ENCODE measurements at regions not wholly inside any gene's neighbourhood (a gene's known extent, or its start where the extent isn't known, plus 50 kb on each side); places are given as distances from the start of the nearest gene placed in this dataset.

DNA sequence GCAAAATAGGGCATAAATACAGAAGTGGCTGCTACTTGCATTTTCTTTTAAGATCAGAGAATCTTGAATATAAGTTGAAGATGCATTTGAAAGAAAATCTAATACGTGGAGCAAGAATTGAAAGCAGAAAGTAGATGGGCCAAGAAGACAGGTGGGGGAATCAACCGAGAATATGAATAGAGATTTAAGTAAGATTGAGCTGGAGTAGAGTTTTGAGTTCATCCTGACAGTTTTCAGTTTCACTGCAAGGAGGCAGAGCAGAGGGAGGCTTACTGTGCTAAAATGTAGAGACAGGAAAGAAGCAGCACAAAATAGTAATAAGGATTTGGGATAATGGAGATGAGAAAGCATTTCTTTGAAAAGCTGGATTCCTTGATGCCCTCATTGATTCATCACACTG, 214.5 kb downstream of the GJA1 start:
- H3K27me3 ChIP-seq, result no peaks in the 10 kb centered on the region
- no peaks in the 10 kb centered on the region for H3K9me3 ChIP-seq
- intact Hi-C loops (cut with DNase I), result no loop called here
- peaks cover 5 to 13% (median 6%) of the 10 kb centered on the region in 4 donors for H3K4me1 ChIP-seq
- H3K36me3 ChIP-seq, result no peaks in the 10 kb centered on the region
- no peak overlapping the region for H3K4me3 ChIP-seq
- no peak for TF ChIP-seq EP300 (IDR thresholded peaks at IDR 0.05)
- TF ChIP-seq, protein P1, sequence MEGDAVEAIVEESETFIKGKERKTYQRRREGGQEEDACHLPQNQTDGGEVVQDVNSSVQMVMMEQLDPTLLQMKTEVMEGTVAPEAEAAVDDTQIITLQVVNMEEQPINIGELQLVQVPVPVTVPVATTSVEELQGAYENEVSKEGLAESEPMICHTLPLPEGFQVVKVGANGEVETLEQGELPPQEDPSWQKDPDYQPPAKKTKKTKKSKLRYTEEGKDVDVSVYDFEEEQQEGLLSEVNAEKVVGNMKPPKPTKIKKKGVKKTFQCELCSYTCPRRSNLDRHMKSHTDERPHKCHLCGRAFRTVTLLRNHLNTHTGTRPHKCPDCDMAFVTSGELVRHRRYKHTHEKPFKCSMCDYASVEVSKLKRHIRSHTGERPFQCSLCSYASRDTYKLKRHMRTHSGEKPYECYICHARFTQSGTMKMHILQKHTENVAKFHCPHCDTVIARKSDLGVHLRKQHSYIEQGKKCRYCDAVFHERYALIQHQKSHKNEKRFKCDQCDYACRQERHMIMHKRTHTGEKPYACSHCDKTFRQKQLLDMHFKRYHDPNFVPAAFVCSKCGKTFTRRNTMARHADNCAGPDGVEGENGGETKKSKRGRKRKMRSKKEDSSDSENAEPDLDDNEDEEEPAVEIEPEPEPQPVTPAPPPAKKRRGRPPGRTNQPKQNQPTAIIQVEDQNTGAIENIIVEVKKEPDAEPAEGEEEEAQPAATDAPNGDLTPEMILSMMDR (IDR thresholded peaks at IDR 0.05), result no peak
- no peak for TF ChIP-seq POLR2AphosphoS5 (IDR thresholded peaks at IDR 0.05)
- TF ChIP-seq POLR2A (IDR thresholded peaks at IDR 0.05; ENCODE audit: low read depth), result no peak
- WGBS, result 91% methylated on average over 2 of the region's 2 CpGs
- H3K27ac ChIP-seq (replicated peaks in 1 of 4), result no peak overlapping the region
- DNase-seq (ENCODE audit: extremely low spot score), result no peak

DNA sequence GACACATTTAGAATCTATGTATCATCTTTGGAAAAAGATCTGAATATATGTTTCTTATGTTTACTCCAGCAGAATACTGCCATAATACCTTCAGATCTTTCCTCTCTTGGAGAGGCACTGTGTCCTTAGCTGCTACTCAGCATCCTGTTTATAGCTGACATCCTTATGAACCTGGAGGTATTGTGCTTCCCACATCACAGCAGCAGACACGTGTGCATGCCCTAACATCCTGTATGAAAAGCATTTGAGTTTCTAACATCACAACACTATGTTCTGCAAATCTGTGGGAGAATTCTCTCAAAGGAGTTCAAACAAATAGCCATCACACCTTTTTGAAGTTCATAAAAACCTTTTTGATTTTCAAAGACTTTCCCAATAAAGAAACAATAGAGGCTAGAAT, 216.0 kb downstream of the GJA1 start:
- 69% methylated on average over 1 of the region's 1 CpG for WGBS
- intact Hi-C loops (cut with DNase I), result no loop called here

DNA sequence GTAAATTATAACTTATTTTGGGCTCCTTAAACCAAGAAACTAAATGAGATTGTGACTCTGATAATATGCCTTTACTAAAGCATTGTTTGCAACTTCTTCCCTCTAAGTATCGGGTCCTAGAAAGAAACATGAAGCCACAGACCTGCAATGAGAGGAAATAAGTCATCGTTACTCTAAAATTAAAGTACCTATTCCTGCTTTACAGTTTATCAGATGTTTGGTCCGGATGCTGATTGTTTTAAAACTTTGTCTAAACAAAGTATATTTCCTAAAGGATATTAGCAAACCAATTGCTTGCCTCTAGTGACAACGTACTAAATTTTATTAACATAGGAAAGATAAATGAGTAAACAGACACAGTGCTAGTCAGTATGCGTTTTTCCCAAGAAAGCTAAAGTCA, 216.8 kb downstream of the GJA1 start:
- H3K27me3 ChIP-seq, result no peaks in the 10 kb centered on the region
- no peaks in the 10 kb centered on the region for H3K9me3 ChIP-seq
- intact Hi-C loops (cut with DNase I), result no loop called here
- H3K4me3 ChIP-seq, result no peak overlapping the region
- H3K36me3 ChIP-seq, result no peaks in the 10 kb centered on the region
- DNase-seq (ENCODE audit: extremely low spot score), result no peak
- peaks cover 5 to 13% (median 6%) of the 10 kb centered on the region in 4 donors for H3K4me1 ChIP-seq
- 74% methylated on average over 5 of the region's 5 CpGs for WGBS
- H3K27ac ChIP-seq (replicated peaks in 1 of 4), result peak overlapping the region in 1 of 4 donors; percentile 30
- TF ChIP-seq POLR2AphosphoS5 (IDR thresholded peaks at IDR 0.05) (no peak), EP300 (IDR thresholded peaks at IDR 0.05) (no peak), POLR2A (IDR thresholded peaks at IDR 0.05; ENCODE audit: low read depth) (no peak)
- TF ChIP-seq, protein P1 (IDR thresholded peaks at IDR 0.05), result no peak

More for the DNA sequence above, 216.0 kb downstream of the GJA1 start:
- no peaks in the 10 kb centered on the region for H3K27me3 ChIP-seq
- peaks cover 5 to 13% (median 6%) of the 10 kb centered on the region in 4 donors for H3K4me1 ChIP-seq
- TF ChIP-seq POLR2AphosphoS5 (IDR thresholded peaks at IDR 0.05), result peak; percentile 48 to 57
- TF ChIP-seq EP300 (IDR thresholded peaks at IDR 0.05), result no peak
- DNase-seq (ENCODE audit: extremely low spot score), result no peak
- H3K9me3 ChIP-seq, result no peaks in the 10 kb centered on the region
- no peak overlapping the region for H3K4me3 ChIP-seq
- H3K27ac ChIP-seq (replicated peaks in 1 of 4), result peak overlapping the region in 1 of 4 donors; percentile 7
- no peaks in the 10 kb centered on the region for H3K36me3 ChIP-seq

DNA sequence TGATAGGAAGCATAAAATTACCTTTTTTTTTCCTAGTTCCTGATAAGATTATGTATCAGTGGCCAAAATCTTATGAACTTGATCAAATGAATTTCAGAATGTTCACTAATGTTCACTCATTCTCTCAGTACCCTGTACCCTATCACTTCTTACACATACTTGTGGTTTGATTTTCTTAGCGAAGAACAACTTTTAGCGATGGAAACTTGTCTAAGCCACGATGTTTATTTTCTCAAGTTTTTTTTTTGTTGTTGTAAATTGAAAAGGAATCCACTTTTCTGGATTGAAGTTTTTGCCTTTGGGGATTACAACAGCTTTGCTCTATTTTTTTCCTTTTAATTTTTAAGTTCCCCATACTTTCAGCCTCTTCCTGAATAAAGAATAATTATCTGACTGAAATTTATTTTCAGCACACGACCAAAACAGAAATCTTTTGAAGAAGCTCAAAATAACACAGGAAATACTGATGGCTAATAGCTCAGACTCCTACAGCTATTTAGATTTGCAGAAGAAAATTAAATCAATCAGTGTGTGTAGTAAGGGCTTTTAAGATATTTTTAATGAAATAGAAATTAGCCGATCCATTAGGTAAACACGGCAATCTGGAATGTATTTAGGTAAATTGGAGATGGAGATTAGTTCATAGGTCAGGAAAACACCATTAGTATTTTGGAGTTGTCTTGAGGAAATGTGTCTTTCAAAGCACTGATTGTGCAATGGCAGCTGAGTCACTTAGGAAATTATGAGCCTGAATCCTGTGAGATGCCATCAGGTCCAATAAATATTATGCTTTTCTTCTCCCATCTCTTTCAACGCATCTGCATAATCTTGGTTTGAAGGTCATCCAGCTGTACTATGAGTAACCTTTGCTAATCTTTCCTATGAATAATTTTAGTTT, 217.5 kb downstream of the GJA1 start:
- Histone ChIP-seq H3K27ac (replicated peaks in 1 of 4) (peak overlapping the region; percentile 7 to 65 (median 44)), H3K36me3 (no peaks in the 10 kb centered on the region), H3K9me3 (no peaks in the 10 kb centered on the region), H3K4me1 (peaks cover 5 to 13% (median 6%) of the 10 kb centered on the region in 4 donors), H3K27me3 (no peaks in the 10 kb centered on the region), H3K4me3 (no peak overlapping the region)
- WGBS, result 61% methylated on average over 7 of the region's 7 CpGs
- intact Hi-C loops (cut with DNase I), result no loop called here
- DNase-seq (ENCODE audit: extremely low spot score), result no peak
- TF ChIP-seq POLR2AphosphoS5 (IDR thresholded peaks at IDR 0.05) (peak in 1 of 2 donors; percentile 82), POLR2A (IDR thresholded peaks at IDR 0.05; ENCODE audit: low read depth) (no peak)

DNA sequence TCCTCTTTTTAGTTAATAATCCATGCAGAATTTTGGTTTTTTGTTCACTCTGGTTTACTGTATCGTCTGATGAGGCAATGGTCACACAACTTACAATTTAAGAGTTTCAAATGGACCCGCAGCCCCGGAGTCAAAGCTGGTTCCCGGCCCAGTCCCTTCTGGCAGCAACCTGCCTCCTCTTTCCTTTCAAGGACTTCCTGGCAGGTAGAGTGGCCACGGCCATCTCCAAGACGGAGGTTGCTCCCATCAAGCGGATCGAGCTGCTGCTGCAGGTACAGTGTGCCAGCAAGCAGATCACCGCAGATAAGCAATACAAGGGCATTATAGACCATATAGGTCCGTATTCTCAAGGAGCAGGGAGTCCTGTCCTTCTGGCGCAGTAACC, 218.2 kb downstream of the GJA1 start:
- Histone ChIP-seq H3K4me3 (no peak overlapping the region), H3K27ac (replicated peaks in 1 of 4) (peak overlapping the region; percentile 7 to 65 (median 44)), H3K36me3 (no peaks in the 10 kb centered on the region), H3K9me3 (no peaks in the 10 kb centered on the region), H3K27me3 (no peaks in the 10 kb centered on the region), H3K4me1 (peaks cover 5 to 13% (median 6%) of the 10 kb centered on the region in 4 donors)
- no peak for DNase-seq (ENCODE audit: extremely low spot score)
- TF ChIP-seq EP300 (IDR thresholded peaks at IDR 0.05), result no peak
- TF ChIP-seq, protein P1 (IDR thresholded peaks at IDR 0.05), result no peak
- TF ChIP-seq POLR2AphosphoS5 (IDR thresholded peaks at IDR 0.05), result no peak
- no peak for TF ChIP-seq POLR2A (IDR thresholded peaks at IDR 0.05; ENCODE audit: low read depth)
- intact Hi-C loops (cut with DNase I), result no loop called here
- WGBS, result 90% methylated on average over 9 of the region's 11 CpGs
